Muscle of arm (tissue), 1 donor: ENCODE measurements at regions not wholly inside any gene's neighbourhood (a gene's known extent, or its start where the extent isn't known, plus 50 kb on each side); places are given as distances from the start of the nearest gene placed in this dataset.
A peak's percentile ranks its signal among the peaks of the same experiment; 100 is the strongest.

Source experiments
- DNase-seq: peaks from one replicate; pipeline ENCODE4 v3.0.0-alpha.2; 2013

DNA sequence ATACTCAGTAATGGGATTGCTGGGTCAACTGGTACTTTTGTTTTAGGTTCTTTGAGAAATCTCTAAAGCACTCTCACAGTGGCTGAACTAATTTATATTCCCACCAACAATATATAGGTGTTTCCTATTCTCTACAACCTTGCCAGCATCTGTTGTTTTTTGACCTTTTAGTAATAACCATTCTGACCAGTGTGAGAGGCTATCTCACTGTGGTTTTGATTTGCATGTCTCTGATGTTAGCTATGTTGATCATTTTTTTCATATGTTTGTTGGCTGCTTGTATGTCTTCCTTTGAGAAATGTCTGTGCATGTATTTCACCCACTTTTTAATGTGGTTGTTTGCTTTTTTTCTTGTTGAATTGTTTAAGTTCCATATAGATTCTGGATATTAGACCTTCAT, 98.2 kb upstream of the DCBLD2 start:
- no peak for DNase-seq

DNA sequence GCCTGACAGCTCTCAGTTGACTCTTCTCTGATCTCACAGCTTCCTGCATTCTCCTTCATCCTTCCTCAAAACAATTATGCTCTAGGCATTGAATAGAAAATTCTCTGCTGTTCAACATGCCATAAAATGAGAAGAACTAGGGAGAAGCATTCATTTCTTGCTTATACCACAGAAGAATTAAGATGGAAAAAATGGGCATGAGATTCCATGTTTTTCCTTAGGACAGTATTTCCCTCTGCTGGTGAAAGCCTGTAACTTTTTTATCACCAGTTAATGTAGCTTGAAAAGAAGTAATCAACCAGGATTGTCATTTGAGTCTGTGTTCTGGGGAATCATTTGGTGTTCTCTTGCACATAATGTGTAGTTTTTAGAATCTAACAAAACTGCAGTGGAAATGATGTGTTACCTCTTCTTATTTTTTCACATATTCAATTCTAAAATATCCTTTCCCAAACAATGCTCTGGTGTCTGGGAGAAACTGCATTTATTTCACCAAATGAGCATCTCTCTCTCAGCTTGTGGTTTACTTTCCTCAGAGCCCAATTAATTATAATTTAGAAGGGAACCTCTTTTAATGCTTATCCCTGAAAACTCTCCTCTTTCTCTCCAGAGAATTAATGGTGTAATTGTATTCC, 92.8 kb upstream of the DCBLD2 start:
- DNase-seq = peak; percentile 43

DNA sequence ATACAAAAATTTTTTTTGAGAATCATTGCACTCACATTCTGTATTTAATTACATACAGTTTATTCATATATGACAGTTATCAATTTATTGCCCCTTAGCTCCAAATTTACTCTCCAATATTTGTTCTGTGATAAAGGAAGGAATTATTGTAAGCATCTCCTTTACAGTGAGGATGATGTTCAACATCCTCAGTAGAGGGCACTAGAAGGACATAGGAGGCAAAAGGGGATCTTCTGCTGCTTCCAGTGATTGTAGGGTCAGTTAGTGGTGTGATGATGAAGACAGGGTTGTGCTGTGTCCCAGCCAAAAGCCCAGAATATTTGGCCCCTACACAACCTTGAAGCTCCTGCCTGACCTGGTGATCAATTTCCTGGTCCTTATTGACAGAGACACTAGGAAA, 89.9 kb upstream of the DCBLD2 start:
- DNase-seq = no peak

DNA sequence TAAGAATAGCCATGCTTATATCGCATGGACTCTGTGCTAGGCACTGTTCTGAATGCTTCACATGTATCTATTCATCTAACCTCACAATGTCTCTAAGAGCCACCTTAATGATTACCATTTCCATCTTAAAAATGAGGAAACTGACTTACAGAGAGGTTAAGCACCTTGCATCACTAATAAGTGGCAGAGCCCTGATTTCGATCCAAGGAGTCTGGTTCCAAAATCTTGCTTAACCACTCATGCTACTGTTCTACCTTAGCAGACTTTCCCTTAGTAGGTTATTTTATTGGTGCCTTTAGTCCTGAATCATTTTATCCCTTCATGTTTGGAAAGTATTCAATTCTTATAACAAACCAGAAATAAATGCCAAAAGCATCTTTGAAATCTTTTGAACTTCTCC, 89.2 kb upstream of the DCBLD2 start:
- DNase-seq = no peak

DNA sequence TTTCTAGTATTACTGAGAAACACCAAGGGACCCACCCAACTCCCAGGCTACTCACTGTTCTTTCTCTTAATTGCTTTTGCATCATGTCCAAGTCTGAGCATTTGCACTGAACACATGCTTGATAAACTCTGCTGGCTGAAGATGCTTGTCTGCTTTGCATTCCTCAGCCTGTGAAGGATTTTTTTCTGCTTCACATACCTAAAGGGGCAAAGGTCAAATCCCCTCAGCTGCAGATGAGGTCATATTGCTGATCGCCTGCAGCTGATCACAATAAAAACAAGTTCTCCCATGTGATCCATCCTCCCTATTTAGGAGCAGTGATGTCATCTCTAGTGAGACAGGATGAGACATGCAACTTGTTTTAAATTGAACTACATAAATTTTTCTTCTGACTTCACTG, 84.6 kb upstream of the DCBLD2 start:
- peak; percentile 84 for DNase-seq

DNA sequence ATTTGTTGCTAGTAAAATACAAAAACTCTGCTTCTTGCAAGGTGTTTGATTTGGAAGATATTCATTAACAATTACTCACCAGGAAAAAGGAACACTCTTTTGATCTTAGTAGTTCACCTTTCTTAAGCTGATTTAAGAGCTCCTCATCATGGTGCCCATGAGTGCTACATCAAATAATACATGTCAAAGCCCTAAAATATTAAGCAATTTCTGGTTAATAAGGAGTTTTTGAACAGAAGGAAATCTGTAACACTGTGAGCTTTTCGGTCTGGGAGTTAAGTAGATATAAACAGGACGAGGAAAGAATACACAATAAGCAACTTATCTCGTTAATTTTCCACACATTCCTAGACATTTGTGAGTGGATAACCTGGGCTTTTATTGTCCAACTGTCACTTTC, 83.9 kb upstream of the DCBLD2 start:
- DNase-seq = no peak

DNA sequence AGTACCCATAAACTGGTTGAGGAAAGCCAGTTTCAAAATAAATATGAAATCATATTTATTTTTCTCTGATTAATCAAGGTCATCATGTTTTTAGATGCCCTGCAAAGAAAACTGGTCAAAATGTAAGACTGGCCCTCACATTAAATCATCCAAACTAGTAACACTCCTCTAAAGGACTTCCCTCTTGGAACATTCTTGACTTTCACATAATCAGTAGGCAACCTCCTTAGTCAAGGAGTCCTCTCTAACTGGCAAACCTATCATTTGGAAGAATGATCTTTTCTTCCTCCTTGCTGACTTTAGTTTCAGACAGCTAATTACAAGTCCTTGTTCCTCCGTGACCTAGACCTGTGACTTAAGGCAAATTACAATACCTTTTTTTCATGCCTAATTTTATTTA, 82.5 kb upstream of the DCBLD2 start:
- no peak for DNase-seq

DNA sequence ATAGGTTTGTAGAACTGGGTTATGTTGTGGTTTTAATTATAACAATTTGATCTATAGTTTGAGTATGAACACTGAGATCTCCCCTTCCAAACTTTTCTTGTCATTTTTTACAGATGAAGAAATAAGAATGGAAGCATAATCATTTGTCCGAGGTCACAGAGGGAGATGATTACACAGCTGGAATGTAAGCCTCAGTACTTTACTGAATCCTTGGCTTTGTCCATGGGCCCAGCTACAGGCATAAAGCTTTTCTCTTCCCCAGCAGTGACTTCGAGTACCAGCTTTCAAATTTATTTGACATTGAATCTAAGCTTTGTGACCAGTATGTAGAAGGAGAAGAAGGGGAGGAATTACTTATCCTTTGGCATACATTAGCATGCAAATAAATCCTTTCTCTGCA, 80.9 kb upstream of the DCBLD2 start:
- peak; percentile 55 for DNase-seq

DNA sequence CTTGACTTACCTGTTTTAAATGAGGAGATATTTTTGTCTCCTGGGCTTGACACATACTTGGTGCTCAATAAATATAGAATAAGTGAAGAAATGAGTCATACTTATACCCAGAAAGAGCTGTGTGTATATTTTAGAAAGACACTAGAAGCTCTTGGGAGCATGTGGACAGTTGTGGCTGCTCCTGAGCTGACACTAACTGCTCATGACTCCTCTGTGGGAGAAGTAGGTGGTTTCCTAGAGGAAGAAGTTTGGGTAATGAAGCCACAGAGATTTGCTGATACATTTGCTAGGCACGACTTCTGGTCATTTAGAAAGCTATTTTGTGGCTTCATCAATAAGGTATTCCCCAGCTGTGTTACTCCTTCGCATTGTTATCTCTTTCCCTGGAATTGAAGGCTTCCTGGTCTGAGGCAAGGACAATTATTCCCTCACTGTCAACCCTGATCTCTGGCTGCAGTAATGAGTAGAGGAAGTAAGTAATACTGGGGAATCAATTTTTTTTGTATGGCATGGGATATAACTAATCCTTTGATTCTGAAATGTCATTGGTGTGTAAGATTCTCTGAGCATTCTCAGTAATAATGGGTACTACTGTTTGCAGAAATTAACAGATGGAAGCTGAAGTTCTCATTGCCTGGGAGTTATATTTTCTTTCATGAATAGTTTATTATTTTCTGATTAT, 79.6 kb upstream of the DCBLD2 start:
- no peak for DNase-seq

DNA sequence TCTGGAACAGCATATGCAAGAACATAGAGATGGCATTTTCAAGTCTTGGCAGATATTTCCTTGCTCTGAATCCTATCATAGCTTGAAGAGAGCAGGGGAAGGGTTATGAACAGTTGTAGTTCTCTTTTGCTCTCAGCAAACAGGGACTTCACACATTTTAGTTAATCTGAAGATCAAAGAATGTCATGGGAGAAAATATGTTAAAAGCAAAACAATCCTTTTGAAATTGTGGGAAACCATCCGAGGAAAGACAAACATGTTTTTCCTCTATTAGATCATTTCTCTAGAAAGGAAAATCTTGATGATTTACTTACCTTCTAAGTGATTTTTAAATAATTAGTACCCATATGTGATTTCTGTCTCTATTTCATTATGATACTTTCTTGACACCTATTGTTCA, 77.8 kb upstream of the DCBLD2 start:
- no peak for DNase-seq

DNA sequence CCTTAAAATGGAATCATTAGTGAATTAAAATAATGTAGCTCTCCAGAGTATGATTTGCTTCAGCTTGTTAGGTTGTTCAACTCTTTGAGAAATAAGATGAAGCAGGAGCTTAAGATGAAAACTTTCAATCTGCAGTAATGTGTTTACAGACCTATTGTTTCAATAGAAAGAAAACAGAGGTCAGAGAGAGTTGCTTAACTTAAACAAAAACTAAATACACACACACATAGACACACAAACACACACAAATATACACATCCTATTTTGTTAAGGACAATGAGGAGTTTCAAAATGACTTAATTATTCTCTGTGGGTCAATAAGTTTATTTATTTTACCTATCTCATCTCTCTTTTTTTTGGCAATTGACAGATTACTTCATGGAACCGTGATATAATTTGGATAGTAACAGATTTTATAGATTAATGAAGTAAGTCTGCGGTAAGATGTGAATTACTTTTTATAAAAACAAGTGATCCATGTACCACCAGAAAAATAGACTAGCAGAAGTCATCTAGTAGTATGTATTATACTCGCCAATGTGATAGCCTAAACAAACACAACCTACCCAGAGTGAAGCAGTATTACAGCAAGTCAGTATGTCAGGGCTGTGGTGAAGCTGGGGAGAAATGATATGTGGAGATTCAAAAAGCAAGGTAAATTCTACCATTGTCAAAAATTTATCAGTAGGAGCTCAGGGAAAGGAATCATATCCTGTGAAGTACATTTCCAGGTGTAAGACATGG, 76.7 kb upstream of the DCBLD2 start:
- no peak for DNase-seq

DNA sequence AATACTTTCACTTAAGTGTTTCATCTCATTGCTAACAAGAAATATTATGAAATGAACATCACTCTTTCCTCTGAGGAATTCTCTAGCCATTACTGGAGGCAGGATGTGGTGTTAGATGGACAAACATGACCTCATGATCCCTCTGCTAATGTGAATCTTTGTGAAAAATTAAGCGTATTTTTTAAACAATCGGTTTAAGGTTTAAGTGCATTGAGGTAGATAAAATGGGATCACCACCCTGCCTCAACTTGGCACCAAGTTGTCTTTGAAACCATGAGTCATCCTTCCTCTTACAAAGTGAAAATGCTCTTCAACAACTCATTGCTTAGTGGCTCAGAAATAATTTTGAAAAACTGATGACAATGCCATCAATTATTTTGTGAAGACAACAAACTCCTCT, 76.0 kb upstream of the DCBLD2 start:
- no peak for DNase-seq

DNA sequence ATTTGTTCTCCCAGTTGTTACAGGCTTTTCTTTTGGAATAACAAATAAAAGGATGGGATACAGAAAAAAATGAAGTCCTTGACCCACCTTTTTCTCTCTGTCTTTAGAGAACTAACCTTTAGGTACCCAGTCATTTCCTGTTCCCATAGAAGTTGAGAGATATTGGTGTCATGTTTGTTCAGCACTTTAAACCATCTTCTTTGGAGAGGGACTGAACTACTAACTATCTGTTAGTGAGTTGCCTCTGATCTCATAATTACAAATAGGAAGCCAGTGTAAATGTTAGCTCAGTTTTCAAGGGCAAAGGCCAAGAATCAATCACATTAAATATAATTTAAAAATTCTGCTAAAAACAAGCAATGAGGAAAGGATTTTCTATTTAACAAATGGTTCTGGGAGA, 72.9 kb upstream of the DCBLD2 start:
- DNase-seq = no peak

DNA sequence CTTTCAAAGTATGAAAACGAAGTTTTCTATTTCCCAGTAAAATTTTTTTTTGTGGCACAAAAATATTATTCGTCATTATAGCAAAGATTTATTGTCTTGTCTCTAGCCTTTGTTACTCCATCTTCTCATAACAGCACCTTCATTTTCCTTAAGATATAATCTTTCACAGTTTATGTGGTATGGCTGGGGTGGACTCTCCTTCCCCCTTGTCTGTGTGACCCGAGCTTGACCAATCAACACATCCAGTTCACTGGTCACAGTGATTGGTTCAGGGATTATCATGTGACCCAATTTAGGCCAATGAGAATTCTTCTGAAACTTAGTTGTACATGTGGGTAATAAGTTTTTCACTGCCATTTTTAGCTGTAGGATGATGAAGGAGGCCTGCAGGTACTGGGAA, 71.2 kb upstream of the DCBLD2 start:
- DNase-seq = no peak

DNA sequence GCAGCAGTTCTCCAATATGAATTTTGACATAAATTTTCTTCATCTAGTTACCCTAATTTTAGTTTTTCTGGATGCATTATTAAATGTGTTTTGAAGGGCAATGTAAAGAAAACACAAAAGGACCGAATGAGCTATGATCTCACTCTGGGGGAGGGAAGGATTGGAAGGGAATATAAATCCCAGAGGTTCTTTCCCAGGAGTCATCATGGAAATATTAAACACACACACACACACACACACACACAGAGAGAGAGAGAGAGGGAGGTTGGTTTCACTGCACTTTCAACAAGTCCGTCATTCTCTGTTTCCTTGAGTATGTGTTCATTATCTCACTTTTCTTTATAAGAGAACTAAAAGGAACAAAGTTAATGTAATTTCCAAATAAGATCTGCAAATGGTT, 70.7 kb upstream of the DCBLD2 start:
- DNase-seq = no peak

DNA sequence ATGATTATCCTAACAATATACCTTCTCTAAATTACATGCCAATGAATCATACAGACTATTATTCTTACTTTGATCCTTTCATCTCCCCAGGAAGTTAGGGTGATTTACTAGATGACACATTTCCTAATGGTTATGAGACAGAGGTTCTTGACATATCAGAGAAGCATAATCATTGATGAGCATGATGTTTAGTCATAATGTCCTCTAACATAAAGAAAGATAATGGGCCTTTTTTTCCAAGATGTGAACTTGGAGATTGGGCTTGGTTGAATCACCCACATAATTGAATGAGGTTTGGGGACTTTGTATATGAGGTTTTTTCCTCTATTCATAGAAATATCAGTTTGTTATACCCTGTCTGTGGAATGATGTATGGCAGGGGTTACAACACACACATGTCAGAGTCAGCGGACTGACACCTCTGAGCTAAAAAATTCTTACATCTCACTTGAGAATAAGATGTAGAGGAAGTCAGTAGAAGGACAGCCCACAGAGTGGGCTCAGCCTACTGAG, 69.7 kb upstream of the DCBLD2 start:
- no peak for DNase-seq

DNA sequence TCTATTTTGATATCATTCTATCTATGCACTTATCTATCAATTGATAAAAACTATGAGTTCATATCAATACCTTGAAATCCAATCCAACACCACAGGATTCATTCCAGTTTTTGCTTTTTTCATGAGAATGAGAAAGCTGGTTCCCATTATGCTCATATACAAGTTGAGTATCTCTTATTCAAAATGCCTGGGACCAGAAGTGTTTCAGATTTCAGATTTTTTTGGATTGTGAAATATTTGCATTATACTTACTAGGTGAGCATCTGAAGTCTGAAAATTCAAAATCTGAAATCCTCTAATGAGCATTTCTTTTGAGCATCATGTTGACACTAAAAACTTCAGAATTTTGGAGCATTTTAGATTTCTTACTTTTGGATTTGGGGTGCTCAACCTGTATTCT, 67.8 kb upstream of the DCBLD2 start:
- no peak for DNase-seq

DNA sequence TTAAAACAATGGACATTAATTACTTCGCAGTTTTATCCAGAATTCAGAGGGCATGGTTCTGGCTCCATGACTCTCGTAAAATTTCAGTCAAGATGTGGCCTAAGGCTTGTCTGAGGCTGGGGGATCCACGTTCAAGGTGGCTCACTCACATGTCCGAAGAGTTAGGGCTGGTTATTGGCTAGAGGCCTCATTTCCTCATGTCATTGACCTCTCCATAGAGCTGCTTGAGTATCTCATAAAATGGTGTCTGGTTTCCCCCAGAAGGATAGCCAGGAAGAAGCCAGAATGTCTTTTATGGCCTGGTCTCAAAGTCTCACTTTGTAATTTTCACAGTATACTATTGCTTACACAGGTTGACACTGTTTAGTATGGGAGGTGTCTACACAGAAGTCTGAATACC, 67.3 kb upstream of the DCBLD2 start:
- no peak for DNase-seq

DNA sequence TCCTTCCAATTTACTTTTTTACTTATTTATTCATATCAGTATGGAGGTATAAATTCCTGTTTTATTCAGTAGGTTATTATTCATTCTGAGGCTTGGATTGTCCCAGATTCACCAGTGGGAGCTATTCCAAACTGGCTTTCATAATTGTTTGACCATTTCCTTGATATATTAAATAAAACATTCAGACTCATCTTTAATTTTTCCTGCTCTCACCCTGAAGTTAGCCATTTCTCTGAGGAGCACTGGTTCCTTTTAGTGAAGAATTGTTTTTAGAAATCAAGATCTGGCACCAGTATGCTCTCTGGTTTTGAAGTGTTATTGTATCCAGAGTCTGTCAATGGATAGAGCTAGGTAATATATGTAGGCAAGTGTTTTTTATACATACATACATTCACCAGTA, 66.9 kb upstream of the DCBLD2 start:
- DNase-seq = no peak

DNA sequence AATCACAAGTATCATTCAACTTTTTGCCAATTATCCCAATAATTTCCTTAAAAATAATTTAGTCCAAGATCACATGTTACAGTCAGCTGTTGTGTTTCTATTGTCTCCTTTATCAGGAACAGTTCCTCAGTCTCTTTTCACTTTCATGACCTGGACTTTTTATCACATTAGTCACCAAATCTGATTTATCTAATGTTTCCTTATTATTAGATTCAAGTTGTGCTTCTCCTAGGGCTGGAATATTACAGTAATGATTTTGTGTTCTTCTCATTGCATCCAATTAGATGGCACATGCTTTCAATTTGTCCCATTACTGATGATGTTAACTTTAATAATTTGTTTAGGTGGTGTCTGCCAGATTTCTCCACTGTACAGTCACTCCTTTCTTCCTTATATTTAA, 66.3 kb upstream of the DCBLD2 start:
- DNase-seq = no peak

DNA sequence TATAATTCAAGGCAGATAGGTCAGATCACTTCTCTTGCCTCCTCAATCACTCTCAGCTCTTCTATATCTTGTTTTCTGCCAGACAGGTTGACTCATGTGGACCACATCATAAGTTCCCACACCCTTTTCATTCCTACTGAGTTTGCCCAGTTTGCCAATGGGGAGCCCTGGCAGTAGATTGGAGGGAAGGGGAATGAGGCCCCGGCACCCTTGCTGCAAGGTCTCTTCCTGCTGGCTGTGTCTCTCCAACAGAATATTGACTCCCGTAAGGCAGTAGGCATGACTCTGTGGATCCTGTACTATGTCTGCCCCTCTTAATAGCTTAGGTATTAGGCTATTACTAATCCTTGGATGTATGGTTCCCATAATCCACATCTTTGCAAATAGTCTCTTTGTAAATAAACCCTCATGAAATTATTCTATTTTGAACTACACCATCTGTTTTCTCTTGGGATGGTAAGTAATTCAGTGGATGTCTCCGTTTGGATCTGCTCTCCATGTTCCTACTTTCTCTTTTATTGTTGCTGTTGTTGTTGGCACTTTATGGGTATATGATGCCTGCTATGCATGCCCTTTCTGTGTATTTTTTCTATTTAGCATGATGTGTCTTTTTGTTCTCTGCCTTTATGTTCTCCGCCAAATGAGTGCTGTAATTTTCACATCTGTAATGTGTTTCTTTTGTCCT, 65.5 kb upstream of the DCBLD2 start:
- no peak for DNase-seq

DNA sequence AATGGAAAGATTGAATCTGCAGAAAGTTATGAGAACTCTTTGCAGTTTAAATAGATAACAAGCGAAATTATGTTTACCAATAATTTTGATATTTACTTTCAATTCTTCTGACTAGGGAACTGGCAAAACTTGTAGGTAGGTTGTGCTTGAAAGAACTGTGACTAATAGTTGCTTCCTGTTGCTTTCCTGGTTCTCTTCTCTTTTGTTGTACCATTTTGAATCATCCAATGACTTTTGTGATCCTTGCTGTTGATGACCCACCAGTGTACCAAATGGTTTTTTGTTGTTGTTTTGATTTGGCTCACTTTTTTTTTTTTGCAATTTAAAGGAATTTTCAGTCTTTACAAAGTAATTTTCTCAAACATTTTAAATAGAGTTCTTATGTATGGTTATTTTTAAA, 64.9 kb upstream of the DCBLD2 start:
- no peak for DNase-seq

DNA sequence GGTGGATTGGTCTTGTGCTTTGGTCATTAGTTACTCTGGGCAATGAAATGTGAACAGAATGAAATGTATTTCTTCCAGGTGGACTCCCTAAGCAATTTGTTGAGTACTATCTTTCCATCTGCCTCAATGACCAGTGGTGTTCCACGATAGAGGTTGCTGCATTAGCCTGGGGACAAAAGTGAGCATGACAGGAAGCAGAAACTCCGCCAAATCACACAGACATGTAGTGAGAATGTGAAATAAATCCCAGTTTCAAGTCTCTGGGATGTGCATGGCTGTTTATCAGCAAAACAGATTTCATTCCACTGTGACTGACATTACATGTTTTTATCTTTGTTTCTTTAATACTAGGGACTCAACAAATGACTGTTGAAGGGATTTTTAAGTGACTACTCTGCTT, 63.3 kb upstream of the DCBLD2 start:
- DNase-seq = no peak
